Fibroblast of the aortic adventitia (primary cell): ENCODE measurements at regions not wholly inside any gene's neighbourhood (a gene's known extent, or its start where the extent isn't known, plus 50 kb on each side); places are given as distances from the start of the nearest gene placed in this dataset.

Experiments used
- DNase-seq: peaks from one replicate; pipeline ENCODE4 v3.0.0-alpha.2; 2010; ENCODE audit warnings: low read depth
- H3K4me3 ChIP-seq: 2 replicates; pipeline ENCODE4 v1.5.1; 2011; ENCODE audit warnings: low read depth, mild to moderate bottlenecking, control low read depth, low read length, moderate library complexity
- TF ChIP-seq, protein P1 (sequence below): IDR thresholded peaks from 2 replicates; pipeline ENCODE4 v1.5.1; 2011; ENCODE audit warnings: mild to moderate bottlenecking, low read length, control low read depth, inconsistent platforms; ENCODE audit not compliant: insufficient read depth

DNA sequence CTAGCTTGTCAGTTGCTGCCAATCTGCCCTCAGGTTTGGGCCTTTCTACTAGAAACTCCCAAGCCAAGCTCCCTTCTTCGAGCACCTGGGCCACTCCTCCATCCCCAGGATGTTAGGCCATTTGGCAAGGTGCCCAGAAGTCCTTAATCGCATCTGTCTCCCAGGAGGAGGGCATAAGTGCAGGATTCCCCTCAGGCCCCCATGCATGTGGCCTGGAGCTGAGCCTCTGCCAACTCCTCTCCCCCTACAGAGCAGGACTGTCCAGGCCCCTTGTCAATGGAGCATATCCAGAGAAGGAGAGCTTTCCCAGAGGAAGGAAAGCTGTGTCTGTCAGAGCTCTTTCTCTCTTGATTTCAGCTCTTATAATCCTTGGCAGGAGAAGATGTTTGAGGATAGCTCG is 182.6 kb upstream of the ROPN1 start:
- no peak for DNase-seq
- TF ChIP-seq, protein P1, sequence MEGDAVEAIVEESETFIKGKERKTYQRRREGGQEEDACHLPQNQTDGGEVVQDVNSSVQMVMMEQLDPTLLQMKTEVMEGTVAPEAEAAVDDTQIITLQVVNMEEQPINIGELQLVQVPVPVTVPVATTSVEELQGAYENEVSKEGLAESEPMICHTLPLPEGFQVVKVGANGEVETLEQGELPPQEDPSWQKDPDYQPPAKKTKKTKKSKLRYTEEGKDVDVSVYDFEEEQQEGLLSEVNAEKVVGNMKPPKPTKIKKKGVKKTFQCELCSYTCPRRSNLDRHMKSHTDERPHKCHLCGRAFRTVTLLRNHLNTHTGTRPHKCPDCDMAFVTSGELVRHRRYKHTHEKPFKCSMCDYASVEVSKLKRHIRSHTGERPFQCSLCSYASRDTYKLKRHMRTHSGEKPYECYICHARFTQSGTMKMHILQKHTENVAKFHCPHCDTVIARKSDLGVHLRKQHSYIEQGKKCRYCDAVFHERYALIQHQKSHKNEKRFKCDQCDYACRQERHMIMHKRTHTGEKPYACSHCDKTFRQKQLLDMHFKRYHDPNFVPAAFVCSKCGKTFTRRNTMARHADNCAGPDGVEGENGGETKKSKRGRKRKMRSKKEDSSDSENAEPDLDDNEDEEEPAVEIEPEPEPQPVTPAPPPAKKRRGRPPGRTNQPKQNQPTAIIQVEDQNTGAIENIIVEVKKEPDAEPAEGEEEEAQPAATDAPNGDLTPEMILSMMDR: no peak
- no peak overlapping the region for H3K4me3 ChIP-seq

DNA sequence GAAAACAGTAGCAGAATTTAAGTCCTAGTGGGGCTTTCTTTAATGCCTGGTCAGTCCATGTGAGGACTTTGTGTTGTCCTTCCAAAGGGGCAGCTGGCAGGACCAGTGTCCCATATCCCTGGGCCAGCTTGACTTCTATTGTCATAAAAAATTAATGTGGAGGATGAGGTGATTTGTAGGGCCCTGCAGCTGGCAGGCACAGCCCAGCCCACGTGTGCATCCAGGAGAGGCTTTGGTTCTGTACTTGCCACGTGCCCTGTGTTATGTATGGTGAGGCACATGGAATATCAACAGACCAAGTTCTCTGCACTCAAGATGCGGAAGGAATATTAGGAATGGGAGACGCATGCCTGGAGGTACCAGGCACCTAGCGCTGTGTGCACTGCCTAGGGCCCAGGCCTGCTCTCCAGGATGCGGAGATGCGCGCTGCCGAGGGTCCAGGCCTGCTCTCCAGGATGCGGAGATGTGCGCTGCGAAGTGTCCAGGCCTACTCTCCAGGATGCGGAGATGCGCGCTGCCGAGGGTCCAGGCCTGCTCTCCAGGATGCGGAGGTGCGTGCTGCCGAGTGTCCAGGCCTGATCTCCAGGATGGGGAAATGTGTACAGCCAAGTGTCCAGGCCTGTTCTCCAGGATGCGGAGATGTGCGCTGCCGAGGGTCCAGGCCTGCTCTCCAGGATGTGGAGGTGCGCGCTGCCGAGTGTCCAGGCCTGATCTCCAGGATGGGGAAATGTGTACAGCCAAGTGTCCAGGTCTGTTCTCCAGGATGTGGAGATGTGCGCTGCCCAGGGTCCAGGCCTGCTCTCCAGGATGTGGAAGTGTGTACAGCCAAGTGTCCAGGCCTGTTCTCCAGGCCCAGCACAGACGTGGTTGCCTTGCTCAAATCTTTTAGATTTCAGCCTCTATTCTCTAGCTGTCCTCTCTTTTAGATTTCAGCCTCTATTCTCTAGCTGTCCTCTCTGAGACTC is 183.3 kb upstream of the ROPN1 start:
- no peak for DNase-seq
- no peak overlapping the region for H3K4me3 ChIP-seq
- TF ChIP-seq, protein P1: no peak

DNA sequence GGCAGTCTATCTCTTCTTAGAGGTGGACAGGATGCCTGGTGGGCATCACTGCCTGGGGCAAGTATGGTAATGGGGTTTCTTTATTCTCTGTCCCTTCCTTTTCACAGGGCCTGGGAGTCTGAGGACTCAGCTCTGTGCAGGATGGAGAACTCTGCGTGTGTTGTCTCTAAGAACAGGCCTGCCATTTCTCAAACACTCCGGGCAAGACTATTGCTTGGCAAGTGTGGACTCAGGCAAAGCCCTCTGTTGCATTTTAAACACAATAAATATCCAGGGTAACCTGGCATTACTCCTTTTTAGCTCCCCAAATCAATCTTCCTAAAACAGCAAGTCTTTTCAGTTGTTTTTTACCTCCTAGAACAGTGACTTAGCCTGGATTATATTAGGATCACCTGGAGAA is 185.1 kb upstream of the ROPN1 start:
- no peak overlapping the region for H3K4me3 ChIP-seq
- DNase-seq: no peak
- TF ChIP-seq, protein P1: no peak

DNA sequence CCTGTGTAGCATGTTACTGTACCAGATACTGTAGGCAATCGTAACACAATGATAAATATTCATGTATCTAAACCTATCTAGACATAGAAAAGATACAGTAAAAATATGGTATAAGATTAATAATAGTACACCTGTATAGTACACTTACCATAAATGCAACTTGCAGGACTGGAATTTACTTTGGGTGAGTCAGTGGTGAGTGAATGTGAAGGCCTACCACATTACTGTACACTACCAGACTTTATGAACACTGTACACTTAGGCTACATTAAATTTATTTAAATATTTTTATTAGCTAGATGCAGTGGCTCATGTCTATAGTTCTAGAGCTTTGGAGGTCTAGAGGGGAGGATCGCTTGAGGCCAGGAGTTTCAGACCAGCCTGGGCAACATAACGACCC is 186.6 kb upstream of the ROPN1 start:
- TF ChIP-seq, protein P1: no peak
- no peak for DNase-seq

DNA sequence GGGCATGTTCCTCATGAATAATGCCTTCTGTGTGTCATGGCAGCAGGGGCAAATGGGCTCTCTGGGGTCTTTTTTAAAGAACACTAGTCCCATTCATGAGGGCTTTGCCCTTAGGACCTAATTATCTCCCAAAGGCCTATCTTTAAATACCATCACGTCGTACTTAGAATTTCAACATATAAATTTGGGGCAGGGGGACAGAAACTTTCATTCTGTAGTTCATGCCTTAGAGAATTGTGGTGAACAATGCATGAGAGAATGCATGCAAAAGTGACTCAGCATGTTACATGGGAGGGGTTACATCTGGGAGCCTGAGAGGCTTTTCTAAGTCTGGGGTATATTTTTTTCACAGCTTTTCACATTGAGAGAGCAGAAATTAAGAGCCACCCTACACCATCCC is 208.5 kb upstream of the ROPN1 start:
- TF ChIP-seq, protein P1: no peak
- H3K4me3 ChIP-seq: no peak overlapping the region
- DNase-seq: no peak

More for the DNA sequence above, 186.6 kb upstream of the ROPN1 start:
- no peak overlapping the region for H3K4me3 ChIP-seq

DNA sequence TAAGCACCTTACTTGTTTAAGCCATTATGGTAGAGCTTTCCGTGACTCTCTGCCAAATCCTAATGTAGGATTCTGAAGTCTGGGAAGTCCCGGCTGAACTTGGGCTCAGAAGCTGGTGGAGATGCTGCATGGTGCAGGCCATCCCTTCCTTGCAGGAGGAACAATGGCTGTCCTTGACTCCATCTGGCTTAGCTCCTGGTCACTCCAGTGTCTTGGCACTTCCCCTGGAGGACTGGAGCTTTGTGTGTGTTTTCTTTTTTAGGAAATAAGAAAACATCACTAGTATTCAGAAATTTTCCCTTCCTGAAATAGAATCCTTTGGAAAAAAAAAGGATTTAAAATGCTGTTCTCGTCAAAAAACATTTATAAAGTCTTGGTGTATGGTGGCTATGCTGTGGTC is 209.3 kb upstream of the ROPN1 start:
- TF ChIP-seq, protein P1: no peak
- no peak overlapping the region for H3K4me3 ChIP-seq
- DNase-seq: no peak
